Panc1 (cell line): ENCODE measurements at regions not wholly inside any gene's neighbourhood (a gene's known extent, or its start where the extent isn't known, plus 50 kb on each side); places are given as distances from the start of the nearest gene placed in this dataset.

ENCODE experiments used
- POLR2AphosphoS5 ChIP-seq: IDR thresholded peaks from 2 replicates; pipeline ENCODE4 v1.6.1; 2012; ENCODE audit warnings: mild to moderate bottlenecking, low read depth, low read length, moderate library complexity
- TF ChIP-seq, protein P1 (sequence below), 2 experiments: IDR thresholded peaks; 2 replicates each; pipeline ENCODE4 v1.6.1; 2011 to 2012; ENCODE audit warnings: low read depth in 2 of 2, control low read depth in 1 of 2, low read length in 1 of 2, mild to moderate bottlenecking in 1 of 2, moderate library complexity in 1 of 2; ENCODE audit not compliant: insufficient read depth in 1 of 2
- TF ChIP-seq, protein P2 (sequence below): fragments of 450-650 bp; IDR thresholded peaks from 2 replicates; pipeline ENCODE4 v1.5.1; 2017; ENCODE audit warnings: mild to moderate bottlenecking

DNA sequence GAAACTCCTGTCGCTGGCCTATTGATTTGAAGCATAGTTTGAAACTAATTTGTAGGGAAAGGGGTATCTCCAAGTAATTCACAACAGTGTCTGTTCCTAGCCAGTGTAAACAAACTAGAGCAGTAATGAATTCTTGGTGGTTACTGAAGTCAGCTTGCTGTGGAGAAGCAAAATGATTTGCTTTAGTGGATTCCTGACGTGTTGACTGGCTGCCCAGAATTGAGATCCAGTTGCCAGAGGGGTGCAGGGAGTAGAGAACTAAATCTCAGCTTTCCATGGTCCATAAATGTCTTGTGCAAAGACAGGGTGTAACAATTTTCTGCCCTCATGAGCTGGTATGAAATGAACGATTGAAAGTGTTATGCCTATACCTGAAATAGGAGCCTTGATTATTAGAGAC, 382.5 kb upstream of the KIRREL3 start:
- TF ChIP-seq, protein P1, sequence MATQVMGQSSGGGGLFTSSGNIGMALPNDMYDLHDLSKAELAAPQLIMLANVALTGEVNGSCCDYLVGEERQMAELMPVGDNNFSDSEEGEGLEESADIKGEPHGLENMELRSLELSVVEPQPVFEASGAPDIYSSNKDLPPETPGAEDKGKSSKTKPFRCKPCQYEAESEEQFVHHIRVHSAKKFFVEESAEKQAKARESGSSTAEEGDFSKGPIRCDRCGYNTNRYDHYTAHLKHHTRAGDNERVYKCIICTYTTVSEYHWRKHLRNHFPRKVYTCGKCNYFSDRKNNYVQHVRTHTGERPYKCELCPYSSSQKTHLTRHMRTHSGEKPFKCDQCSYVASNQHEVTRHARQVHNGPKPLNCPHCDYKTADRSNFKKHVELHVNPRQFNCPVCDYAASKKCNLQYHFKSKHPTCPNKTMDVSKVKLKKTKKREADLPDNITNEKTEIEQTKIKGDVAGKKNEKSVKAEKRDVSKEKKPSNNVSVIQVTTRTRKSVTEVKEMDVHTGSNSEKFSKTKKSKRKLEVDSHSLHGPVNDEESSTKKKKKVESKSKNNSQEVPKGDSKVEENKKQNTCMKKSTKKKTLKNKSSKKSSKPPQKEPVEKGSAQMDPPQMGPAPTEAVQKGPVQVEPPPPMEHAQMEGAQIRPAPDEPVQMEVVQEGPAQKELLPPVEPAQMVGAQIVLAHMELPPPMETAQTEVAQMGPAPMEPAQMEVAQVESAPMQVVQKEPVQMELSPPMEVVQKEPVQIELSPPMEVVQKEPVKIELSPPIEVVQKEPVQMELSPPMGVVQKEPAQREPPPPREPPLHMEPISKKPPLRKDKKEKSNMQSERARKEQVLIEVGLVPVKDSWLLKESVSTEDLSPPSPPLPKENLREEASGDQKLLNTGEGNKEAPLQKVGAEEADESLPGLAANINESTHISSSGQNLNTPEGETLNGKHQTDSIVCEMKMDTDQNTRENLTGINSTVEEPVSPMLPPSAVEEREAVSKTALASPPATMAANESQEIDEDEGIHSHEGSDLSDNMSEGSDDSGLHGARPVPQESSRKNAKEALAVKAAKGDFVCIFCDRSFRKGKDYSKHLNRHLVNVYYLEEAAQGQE (IDR thresholded peaks at IDR 0.05; ENCODE audit: insufficient read depth in 1 of 2, low read depth in 2 of 2, low read length in 1 of 2) = no peak
- TF ChIP-seq, protein P2, sequence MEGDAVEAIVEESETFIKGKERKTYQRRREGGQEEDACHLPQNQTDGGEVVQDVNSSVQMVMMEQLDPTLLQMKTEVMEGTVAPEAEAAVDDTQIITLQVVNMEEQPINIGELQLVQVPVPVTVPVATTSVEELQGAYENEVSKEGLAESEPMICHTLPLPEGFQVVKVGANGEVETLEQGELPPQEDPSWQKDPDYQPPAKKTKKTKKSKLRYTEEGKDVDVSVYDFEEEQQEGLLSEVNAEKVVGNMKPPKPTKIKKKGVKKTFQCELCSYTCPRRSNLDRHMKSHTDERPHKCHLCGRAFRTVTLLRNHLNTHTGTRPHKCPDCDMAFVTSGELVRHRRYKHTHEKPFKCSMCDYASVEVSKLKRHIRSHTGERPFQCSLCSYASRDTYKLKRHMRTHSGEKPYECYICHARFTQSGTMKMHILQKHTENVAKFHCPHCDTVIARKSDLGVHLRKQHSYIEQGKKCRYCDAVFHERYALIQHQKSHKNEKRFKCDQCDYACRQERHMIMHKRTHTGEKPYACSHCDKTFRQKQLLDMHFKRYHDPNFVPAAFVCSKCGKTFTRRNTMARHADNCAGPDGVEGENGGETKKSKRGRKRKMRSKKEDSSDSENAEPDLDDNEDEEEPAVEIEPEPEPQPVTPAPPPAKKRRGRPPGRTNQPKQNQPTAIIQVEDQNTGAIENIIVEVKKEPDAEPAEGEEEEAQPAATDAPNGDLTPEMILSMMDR = no peak
- no peak for TF ChIP-seq POLR2AphosphoS5
